ENCODE measurements at regions not wholly inside any gene's neighbourhood (a gene's known extent, or its start where the extent isn't known, plus 50 kb on each side); places are given as distances from the start of the nearest gene placed in this dataset.

DNA sequence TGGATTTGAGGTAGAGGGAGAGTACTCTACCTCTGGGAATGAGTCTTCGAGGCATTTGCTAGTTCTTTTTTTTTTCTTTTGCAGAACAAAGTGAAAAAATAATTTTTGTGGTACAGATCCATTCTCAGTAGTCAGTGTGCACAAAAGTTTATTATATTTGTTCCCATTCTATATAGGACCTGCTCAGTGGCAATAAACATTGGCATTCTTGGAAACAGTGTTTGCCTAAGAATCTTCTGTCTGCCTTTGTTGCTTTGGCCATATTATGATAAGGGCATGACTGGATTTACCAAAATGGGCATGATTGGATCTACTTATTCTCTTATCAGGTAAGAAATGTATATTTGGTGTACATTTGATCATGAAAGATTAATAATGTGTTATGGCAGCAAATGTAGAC, 583.3 kb downstream of the PLCL1 start:
- Histone ChIP-seq H3K36me3 (no peaks in the 10 kb centered on the region), H3K4me1 (no peaks in the 10 kb centered on the region), H3K27me3 (no peaks in the 10 kb centered on the region), H3K27ac (no peak overlapping the region), H3K4me3 (no peak overlapping the region), H3K9me3 (no peaks in the 10 kb centered on the region)
- TF ChIP-seq, protein P1, sequence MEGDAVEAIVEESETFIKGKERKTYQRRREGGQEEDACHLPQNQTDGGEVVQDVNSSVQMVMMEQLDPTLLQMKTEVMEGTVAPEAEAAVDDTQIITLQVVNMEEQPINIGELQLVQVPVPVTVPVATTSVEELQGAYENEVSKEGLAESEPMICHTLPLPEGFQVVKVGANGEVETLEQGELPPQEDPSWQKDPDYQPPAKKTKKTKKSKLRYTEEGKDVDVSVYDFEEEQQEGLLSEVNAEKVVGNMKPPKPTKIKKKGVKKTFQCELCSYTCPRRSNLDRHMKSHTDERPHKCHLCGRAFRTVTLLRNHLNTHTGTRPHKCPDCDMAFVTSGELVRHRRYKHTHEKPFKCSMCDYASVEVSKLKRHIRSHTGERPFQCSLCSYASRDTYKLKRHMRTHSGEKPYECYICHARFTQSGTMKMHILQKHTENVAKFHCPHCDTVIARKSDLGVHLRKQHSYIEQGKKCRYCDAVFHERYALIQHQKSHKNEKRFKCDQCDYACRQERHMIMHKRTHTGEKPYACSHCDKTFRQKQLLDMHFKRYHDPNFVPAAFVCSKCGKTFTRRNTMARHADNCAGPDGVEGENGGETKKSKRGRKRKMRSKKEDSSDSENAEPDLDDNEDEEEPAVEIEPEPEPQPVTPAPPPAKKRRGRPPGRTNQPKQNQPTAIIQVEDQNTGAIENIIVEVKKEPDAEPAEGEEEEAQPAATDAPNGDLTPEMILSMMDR (IDR thresholded peaks at IDR 0.05) = no peak
- ATAC-seq (no peak), DNase-seq (no peak)
- intact Hi-C loops (cut with DNase I) = no loop called here

DNA sequence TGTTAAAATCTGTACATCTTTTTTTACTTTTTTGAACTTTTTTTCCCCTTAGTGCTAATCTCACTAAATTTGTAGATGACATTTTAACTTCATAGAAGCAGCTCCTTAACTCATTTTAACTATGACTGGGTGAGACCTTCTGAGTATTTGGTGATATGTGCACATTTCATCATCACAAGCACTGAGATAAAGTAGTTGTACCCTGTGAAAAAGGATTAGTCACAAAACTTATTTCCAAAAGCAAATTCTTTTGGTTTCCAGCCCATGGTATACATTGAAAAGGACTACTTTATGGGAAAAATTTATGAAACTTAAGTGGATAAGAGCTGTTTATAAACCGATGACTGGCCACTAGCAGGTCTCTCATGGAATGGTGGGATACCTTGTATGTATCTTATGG, 581.5 kb downstream of the PLCL1 start:
- intact Hi-C loops (cut with DNase I) = no loop called here
- ATAC-seq = no peak
- no peaks in the 10 kb centered on the region for H3K9me3 ChIP-seq
- H3K4me1 ChIP-seq = no peaks in the 10 kb centered on the region
- no peak for DNase-seq
- no peak overlapping the region for H3K27ac ChIP-seq
- no peaks in the 10 kb centered on the region for H3K36me3 ChIP-seq
- no peak overlapping the region for H3K4me3 ChIP-seq
- no peaks in the 10 kb centered on the region for H3K27me3 ChIP-seq
- TF ChIP-seq, protein P1 (IDR thresholded peaks at IDR 0.05) = no peak

DNA sequence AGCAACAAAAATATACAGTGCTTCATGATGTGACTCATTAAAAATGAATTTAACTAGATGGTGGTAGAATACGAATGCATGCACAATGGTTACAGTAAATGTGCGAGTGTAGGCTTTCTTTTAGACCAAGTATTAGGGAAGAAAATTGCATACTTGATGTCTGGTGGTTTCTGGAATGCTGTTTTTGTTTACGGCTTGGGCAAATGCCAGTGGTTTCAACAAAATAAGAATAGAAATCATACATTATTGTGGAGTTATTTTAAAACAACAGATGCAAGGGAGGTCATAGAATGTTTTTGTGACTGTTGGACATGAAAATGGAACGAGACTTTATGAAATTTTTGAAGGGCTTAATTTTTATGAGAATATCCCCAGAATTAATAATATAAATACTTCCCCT, 580.9 kb downstream of the PLCL1 start:
- H3K4me1 ChIP-seq = no peaks in the 10 kb centered on the region
- no peaks in the 10 kb centered on the region for H3K36me3 ChIP-seq
- intact Hi-C loops (cut with DNase I) = no loop called here
- TF ChIP-seq, protein P1 (IDR thresholded peaks at IDR 0.05) = no peak
- no peak for DNase-seq
- no peak for ATAC-seq
- H3K27me3 ChIP-seq = no peaks in the 10 kb centered on the region
- H3K27ac ChIP-seq = no peak overlapping the region
- H3K4me3 ChIP-seq = no peak overlapping the region
- H3K9me3 ChIP-seq = no peaks in the 10 kb centered on the region

DNA sequence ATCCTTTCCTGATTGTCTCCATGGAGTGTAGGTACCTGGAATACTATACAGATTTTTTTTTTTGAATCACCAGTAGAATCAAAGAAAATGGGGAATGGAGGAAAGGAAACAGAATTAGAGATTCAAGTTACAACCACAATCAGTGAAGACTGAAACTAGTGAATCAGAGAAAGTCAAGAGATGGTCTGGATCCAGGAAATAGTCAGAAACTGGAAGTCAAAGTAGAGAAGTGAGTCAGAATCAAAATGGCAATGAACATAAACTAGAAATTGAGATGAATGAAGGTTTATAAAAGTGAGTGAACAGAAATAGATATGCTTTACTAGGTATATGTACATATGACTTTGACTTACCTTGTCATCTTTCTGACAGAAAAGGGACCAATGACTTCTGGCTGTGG, 579.0 kb downstream of the PLCL1 start:
- intact Hi-C loops (cut with DNase I) = no loop called here
- ATAC-seq = no peak
- H3K4me1 ChIP-seq = no peaks in the 10 kb centered on the region
- H3K36me3 ChIP-seq = no peaks in the 10 kb centered on the region
- DNase-seq = no peak
- TF ChIP-seq, protein P1 (IDR thresholded peaks at IDR 0.05) = no peak
- no peak overlapping the region for H3K4me3 ChIP-seq
- H3K27ac ChIP-seq = no peak overlapping the region
- no peaks in the 10 kb centered on the region for H3K9me3 ChIP-seq
- H3K27me3 ChIP-seq = no peaks in the 10 kb centered on the region

DNA sequence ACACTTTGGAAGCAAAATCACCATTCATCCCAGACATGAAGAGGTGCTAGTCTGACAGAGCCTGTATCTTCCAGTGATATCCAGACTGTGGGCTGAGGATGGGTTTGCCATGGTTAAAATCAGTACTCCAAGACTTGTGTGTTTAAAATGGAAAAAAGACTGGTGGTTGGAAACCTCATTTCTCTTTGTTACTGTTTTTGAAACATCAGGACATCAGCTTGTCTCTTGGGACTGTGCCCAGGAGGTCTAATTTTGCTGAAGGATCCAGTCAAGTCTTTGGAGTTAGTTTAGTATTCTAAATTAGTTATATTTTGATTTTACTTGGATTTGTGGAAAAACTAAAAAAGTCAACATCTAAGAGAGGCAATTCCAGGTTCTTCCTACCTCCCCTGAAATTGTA, 578.4 kb downstream of the PLCL1 start:
- H3K27ac ChIP-seq = no peak overlapping the region
- no peak for DNase-seq
- no peaks in the 10 kb centered on the region for H3K4me1 ChIP-seq
- H3K9me3 ChIP-seq = no peaks in the 10 kb centered on the region
- ATAC-seq = no peak
- no peaks in the 10 kb centered on the region for H3K27me3 ChIP-seq
- no peak overlapping the region for H3K4me3 ChIP-seq
- no peaks in the 10 kb centered on the region for H3K36me3 ChIP-seq
- intact Hi-C loops (cut with DNase I) = no loop called here
- TF ChIP-seq, protein P1 (IDR thresholded peaks at IDR 0.05) = no peak

DNA sequence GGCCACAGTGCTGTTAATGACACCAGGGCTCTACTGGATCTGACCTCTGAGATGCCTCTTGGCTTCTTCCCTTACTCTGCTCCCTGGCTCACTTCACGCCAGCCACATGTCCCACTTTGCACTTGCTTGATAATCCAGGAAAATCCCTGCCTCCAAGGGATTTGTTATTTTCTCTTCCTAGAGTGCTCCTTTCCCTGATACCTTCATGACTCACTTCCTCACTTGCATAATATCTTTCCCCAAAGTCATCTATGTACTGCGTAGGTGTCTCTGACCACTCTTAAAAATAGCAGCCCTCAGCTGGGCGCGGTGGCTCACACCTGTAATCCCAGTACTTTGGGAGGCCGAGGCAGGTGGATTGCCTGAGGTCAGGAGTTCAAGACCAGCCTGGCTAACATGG, 572.3 kb downstream of the PLCL1 start:
- TF ChIP-seq, protein P1 (IDR thresholded peaks at IDR 0.05) = no peak
- Histone ChIP-seq H3K4me3 (no peak overlapping the region), H3K27me3 (no peaks in the 10 kb centered on the region), H3K9me3 (no peaks in the 10 kb centered on the region), H3K27ac (no peak overlapping the region), H3K4me1 (no peaks in the 10 kb centered on the region), H3K36me3 (no peaks in the 10 kb centered on the region)
- ATAC-seq (no peak), DNase-seq (no peak)
- intact Hi-C loops (cut with DNase I) = no loop called here
